HT-29 (cell line): ENCODE measurements at regions not wholly inside any gene's neighbourhood (a gene's known extent, or its start where the extent isn't known, plus 50 kb on each side); places are given as distances from the start of the nearest gene placed in this dataset.
A peak's percentile ranks its signal among the peaks of the same experiment; 100 is the strongest.
"Not testable (repeated sequence)": the region's sequence is repeated elsewhere in the genome, so short reads cannot be mapped to it uniquely, and the experiment has no call there.

ENCODE experiments used
- DNase-seq: peaks from one replicate; pipeline ENCODE4 v3.0.0-alpha.2; 2015; ENCODE audit warnings: low spot score

DNA sequence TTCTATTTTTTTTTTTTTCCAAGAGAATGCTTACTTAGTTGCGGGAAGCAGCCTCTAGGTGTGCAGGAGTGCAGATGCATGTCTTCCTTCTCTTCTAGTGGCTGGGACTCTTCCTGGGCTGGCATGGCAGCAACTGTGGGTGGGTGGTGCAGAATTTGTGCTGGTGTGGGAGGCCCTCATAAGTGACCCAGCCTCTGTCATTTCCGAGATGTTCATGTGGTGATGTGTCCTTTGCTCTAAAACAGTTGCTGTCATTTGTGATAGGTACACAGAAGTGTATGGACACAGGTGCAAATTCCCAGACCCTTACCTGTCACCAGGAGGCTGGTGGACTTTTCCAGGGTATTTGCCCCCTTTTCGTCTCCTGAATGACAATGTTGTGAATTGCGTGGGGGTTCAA lies 367.7 kb downstream of the KCNRG start:
- no peak for DNase-seq

DNA sequence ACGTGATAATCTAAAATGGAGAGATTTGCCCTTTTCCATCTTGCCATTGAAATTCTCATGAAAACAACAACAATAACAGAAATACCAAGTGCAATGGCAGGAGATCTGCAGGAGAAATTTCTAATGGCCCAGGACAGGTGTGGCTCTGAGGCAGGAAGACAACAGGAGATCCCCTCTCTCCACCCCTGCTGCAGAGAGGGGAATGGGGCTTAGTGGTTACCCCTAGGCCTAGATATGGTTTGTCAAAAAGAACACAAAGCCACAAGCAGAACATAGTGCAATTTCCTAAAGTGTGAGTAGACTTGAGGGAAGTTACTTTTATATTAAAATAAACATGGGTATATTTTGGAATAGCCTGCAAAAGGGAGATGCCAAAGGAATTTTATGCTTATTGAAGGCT lies 369.5 kb downstream of the KCNRG start:
- DNase-seq: no peak

DNA sequence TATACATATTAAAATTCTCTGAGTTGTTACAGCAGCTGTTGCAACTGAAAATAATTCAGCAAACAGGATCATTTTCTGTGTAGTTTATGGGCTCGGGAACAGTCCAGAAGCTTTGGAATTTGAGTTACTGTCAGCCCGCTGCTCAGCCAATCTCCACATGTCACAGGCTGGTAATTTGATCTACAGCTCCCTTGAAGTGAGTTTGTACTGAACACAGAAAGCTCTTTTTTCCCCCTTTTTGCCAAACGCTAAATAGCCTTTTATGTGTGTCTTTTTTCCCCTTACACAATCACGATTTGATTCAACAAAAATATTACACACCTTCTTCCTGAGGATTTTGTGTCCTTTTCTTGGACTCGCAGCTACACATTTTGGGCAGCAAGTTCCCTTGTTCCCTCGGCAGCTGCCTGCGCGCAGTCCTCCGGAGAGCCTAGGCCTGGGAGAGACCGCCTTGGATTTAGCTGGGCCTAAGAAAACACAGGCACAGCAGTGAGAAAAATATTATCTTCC lies 371.4 kb downstream of the KCNRG start:
- DNase-seq: no peak

DNA sequence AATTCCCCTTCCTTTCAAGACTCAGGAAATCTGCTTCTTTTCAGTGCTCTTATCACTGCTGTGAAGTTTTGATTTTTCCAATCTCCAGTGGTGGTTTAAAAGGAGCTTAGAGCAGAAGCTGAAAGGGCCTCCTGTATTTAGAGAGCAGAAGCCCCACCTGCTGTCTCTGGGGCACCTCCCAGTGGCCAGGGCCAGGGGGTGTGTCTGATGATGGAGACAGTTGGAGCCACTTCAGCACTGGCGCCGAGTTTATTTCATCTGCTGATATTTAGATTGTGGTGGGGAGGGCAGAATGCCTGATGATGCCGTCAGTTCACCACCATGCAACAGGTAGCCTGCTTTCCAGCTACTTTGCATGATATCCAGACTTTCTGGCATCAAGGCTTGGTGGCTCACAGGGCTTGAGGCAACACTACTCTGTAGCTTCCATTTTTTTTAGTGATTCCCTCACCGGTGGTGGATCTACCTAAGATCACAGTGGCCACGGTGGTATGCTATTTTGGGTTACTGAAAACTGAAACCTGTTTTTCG lies 371.9 kb downstream of the KCNRG start:
- DNase-seq: peak; percentile 53

DNA sequence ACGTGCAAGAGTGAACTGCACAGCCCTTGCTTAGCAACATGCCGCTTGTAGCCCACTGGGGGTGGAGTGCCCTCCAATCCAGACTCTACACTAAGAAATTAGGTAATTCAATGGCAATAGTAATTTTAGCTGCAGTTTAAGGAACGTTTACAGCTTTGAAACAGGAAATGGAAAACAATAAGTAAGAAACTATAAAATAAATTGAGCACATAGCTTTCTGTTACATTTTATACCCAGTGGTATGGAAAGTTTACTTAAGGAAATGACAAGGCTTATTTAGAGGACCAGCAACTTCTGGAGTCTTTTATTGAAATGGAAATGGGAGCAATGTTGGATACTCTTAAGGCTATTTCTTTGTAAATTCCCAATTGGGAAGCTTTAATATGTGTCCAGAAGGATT lies 373.2 kb downstream of the KCNRG start:
- DNase-seq: no peak

DNA sequence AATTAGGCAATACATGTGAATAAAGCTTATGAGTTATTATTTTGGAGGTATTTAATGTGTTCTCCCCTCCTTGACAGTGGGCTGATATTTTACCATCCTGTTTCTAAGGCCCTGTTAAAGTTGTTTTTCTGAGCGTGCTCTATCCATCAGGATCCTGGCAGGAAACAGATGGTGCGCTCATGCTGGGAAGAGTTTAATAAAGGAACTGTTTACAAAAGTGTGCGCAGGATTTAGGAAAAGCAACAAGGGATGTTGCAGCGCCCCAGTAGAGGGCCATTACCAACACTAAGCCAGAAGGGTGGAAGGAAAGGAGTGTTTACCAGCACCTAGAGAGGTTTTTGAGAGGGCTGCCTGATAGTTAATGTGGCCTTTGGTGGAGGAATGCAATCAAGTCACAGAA lies 374.5 kb downstream of the KCNRG start:
- no peak for DNase-seq

DNA sequence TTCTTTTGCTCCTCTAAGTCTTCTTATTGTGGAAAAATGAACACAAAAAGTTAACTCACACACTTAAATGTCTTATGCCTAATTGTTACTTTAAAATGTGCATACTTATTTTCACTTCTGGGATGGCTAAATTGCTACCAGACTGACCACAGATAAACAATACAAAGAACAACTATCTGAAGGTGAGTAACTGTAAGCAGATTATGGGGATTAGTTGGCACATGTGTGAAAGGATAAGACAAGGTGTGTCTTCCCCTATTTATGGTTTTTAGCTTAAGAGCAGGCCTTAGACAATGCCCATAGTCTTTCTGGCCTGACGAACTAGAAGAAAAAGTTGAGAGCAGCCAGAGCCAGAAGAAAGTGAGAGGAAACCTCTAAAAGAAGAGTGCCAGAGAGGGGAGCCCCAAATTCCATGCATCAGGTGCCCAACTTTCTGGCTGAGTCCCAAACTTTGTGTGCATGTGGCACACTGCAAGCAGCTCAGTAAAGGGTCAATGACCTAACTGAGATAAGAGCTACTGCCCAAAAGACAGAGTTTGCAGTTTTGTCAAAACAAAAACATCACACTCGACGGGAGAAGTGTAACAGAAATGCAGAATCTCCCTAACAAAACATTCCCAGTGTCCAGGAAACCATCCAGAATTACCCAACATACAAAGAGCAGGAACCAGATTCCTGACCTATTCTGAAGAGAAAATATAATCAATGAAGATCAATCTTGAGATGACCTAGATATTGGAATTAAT lies 375.4 kb downstream of the KCNRG start:
- no peak for DNase-seq

DNA sequence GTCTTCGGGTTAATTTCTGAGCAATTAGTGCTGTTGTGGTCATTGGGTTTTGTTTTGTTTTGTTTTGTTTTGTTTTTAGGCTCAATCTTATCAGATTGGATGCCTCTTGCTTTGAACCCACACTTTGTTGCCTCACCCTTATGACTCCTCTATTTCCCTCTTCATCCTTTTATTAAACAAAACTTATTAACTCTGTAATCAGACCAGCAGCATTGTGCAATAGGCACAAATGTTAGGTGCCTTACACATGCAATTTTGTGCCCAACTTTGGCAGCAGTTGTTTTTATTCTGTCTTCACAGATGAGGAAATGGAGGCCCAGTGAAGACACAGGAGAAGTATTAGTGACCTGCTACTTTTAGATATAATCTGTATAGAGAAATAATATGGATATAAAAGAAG lies 377.7 kb downstream of the KCNRG start:
- DNase-seq: no peak

DNA sequence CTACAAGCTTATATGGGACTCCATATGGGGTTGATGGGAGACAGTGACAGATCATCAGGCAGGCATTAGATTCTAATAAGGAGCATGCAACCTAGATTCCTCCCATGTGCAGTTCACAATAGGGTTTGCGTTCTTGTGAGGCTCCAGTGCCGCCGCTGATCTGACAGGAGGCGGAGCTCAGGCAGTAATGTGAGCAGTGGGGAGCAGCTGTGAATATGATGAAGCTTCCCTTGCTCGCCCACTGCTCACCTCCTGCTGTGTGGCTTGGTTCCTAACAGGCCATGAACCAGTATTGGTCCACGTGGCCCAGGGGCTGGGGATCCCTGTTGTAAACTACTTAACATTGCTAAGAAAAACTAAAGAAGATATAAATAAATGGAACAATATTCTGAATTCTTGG lies 378.4 kb downstream of the KCNRG start:
- no peak for DNase-seq

DNA sequence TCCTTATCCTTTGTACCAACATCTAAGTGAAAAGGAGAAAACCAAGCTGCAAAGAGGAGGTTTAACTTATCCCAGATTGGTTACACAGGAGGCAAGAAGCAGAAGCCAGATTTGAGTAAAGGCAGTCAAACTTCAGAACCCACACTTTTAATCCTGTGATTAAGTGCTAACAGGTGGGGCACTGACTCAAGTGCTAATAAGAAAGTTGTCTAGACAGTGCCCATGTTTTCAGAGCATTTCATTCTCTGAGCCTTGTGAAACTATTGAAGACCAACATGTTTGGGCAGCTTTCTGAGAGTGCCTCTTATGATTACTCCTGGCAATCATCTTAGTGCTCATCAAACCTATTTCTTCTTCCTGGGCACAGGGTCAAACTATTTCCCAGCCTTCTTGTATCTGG lies 380.8 kb downstream of the KCNRG start:
- DNase-seq: no peak

DNA sequence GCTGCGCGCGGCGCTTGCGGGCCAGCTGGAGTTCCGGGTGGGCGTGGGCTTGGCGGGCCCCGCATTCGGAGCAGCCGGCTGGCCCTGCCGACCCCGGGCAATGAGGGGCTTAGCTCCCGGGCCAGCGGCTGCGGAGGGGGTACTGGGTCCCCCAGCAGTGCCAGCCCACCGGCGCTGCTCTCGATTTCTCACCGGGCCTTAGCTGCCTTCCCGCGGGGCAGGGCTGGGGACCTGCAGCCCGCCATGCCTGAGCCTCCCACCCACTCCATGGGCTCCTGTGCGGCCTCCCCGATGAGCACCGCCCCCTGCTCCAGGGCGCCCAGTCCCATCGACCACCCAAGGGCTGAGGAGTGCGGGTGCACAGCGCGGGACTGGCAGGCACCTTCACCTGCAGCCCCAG lies 381.4 kb downstream of the KCNRG start:
- DNase-seq: not testable (repeated sequence)

DNA sequence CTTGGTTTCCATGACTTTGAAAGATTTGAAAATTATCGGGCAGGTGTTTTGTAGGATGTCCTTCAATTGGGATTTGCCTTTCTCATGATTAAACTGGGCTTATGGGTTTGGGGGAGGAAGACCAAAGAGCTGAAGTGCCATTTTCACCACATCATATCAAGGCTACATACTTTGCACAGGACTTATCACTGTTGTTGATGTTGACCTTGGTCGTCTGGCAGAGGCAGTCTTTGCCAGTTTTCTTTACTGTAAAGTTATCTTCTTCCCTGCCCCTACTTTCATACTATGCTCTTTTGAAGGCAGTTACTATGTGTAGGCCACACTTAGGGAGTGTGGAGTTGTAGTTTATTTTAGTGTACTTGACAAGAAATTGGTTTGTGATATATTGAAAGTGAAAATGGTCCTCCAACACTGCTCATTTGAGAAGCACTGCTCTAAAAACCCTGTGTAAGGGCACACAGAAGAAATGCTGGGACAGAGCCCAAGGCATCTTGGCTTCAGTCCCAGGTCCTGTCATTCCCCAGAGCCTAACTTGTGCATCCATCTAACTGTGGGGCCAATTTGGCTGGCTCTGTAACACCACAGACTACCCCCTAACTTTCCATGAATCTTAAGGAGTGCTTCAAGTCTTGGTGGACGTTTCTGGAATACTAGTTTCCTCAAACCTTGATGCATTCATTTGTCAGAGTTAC lies 384.9 kb downstream of the KCNRG start:
- no peak for DNase-seq

DNA sequence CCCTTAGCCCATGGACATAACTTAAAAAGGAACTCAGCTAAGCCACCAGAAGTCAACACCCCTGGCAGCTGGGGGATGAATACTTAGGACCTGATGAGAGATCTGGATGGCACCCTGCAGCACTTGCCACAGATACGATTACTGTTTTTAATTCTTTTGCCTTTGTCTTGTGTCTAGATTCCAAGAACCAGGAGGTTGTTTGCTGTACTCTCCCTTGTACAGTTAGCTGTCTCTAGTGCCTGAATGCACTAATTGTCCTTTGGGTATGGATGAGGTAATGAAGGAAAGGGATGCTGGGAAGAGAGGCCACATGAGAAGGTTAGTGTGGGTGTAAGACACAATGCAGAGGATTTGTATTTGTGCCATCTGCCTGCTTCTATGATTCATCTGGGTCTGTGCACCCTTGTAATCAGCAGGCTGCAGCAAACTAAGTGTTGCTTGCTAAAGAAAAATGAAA lies 385.8 kb downstream of the KCNRG start:
- no peak for DNase-seq

DNA sequence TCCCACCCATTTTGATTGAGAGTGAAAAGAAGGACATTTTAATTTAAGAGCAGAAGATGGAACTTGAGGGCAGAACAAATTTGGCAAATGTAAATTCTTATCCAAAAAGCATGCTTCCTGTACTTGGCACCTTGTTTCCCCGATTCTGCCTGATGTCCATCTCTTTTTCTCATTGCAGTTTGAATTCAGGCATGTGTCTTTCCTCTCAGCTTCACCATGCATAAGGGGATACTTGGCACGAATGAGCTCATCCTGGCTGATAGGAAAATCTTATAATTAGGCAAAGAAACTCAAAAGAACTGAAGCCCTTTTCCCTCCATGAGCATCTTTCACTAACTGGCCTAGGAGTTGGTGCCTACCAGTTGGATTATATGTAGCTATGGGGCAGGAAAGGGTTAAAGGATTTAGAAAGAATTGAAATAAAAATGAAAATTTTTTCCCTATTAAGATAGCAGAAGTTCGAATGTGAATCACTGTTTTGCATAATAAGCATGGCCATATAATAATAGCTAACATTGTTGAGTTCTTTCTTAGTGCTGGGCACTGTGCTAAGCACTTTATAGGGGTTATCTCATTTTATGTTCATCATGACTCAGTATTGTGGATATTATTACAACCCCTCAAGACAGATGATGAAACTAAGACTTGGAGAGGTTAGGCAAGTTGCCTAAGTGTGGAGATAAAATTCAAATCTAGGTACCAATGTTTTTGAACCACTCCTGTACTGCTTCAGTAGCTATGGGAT lies 386.6 kb downstream of the KCNRG start:
- no peak for DNase-seq

DNA sequence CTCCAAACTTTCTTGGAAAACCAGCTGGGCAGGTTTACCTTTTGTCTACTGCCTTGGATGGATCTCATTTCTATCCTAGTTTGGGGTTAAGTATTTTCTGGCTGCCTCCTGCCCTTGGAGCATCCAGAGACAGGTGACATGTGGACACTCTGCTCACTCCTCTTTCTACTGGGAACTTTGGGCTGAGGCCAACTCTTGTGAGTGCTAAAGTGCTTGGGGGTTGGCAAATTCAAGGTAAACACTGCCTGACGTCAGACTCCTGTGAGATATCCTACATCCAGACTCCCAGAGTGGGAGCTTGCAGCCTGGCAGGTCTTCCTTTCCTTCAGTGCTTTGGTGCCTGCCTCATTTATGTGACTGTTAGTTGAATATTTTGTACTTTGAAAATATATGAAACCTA lies 388.1 kb downstream of the KCNRG start:
- DNase-seq: no peak

DNA sequence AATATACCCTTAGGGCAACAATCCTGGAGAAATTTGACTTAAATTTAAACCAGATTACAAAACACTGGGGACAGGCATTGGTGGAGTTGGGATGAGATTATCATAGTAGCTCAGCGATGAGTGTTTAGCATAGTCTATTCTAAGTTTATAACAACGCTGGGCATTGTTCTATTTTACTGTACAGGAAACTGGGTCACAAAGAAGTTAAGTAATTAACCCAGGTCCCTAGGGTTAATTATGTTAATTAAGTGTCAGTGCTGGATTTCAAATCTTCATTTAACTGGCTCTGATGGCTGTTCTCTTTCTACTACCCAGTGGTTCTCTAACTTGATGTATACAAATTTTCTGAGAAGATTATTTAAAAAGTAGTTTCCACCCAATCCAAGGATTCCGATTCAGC lies 388.9 kb downstream of the KCNRG start:
- no peak for DNase-seq

DNA sequence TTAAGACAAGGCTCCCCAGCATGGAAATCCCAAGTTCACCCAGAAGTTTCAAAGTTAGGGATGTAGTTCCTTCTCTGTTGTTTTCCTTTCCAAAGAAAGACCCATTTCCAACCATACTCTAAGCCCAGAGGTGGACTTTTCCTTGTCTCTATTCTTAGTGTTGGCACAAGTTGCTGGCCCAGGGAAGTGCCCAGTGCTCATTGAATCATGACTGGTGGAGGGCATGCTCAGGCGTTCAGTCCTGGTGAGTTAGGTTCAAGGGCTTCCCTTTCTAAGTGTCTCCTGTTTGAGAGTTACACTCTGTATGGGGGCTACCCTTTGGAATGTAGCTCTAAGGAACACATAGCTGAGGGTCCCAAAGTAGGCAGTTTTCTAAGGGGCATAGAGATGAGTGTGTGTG lies 389.5 kb downstream of the KCNRG start:
- DNase-seq: no peak

DNA sequence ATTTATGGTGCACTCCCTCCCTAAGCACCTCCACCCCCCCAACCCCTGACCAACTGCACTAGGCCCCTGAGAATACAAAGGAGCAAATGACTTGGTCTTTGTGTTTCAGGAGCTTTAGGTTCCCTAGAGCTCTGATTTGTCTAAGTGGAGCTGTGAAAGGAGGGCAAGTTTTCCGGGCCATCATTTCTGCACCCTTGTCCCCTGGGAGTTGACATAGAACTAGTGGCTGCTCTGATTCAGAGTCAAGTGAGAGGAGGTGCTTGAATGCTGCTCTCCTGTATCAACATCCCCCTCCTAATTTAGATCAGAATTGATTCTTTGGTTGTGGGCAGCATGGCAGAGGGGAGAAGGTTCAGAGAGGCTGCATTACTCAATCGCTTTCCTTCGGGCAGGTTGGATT lies 391.6 kb downstream of the KCNRG start:
- no peak for DNase-seq

DNA sequence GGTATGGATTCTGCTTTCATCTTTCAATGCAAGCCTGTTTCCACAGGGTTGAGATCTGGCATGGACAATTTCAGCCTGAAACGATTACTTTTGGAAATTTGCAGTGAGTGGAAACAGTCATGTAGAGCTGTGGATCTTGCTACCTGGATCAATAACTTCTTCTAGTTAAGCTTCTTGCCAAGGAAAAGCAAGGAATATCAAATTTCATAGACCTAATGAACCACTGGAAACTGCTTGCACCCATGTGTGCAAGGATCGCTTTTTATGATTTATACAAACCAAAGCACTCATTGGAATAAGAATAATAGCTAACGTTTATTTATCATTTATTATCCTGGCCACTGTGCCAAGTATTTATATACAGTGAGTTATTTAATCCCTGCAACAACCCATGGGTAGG lies 392.8 kb downstream of the KCNRG start:
- no peak for DNase-seq

DNA sequence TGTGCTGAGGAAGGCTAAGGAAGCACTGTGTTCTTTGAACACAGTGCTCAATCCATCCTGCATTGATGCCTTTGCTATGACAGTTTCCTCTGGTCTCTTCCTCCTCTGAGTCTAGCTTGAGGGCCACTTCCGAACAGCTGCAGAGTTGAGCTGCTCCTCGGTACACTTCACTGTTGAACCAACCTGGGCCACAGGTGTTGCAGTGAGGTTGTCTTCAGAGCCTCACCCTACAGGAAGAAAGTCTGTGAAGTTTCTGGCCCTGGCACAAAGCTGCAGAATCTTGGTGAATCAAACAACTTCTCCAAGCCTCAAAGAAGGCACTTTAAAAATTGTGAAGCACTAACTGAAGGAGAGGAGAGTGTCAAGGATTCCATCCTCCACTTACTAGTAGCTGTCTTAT lies 394.0 kb downstream of the KCNRG start:
- DNase-seq: no peak

DNA sequence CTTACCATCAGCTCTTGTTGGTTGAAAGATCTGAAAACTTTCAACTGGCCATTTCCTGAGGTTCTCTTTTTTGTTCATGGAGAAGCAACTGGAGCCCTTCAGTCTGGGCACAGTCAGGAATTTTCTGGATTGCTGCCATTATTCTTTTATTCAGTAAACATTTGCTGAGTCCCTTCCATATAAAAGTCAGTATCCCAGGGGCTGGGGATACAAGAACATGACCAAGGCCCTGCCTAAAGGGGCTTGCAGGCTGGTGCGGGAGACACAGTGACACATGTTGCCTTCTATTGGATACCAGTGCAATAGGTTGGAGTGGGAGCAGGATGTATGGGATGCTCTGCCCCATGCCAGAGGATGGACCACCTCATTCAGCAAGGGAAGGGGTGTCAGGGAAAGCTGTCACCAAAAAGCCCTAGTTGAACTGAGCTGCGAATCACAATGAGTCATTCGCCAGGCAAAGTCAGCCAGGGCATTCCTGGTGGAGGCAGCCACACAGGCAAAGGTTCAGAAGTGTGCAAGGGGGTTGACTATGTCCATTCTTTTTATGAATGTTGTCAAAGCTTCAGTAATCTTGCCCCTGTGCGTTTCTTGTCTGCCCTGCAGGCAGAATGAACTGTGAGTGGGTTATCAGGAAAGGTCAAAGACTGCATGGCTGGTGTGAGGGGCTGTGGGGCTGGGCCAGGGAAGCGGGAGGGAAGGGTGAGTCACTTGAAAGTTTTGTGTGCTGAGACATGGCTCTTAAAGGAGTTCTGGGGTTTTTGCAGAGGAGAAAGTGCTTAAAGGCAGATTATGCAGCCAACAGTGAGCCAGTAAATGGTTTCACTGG lies 395.9 kb downstream of the KCNRG start:
- peak; percentile 20 for DNase-seq
